Suppressor macrophage treated with lipopolysaccharide for 4 hours (primary cell): ENCODE measurements at regions not wholly inside any gene's neighbourhood (a gene's known extent, or its start where the extent isn't known, plus 50 kb on each side); places are given as distances from the start of the nearest gene placed in this dataset.

ENCODE experiments used
- DNase-seq: peaks from one replicate; pipeline ENCODE4 v3.0.0-alpha.2; 2020

GRCh38 chr2:120685066-120685973 lies 50.3 kb upstream of the GLI2 start:
- no peak for DNase-seq
